Muscle layer of colon (tissue), 2 donors: ENCODE measurements at regions not wholly inside any gene's neighbourhood (a gene's known extent, or its start where the extent isn't known, plus 50 kb on each side); places are given as distances from the start of the nearest gene placed in this dataset.

Experiments
- H3K27ac ChIP-seq: one replicate; pipeline ENCODE4 v1.7.0; 2013; ENCODE audit warnings: low read depth, mild to moderate bottlenecking, low read length, moderate library complexity
- H3K27me3 ChIP-seq, 2 donors: one replicate each; pipeline ENCODE4 v1.7.0; 2013; ENCODE audit warnings: low read length in 2 of 2, mild to moderate bottlenecking in 2 of 2; ENCODE audit not compliant: insufficient read depth in 2 of 2, control insufficient read depth in 1 of 2
- H3K36me3 ChIP-seq: one replicate; pipeline ENCODE4 v1.7.0; 2013; ENCODE audit warnings: mild to moderate bottlenecking, low read length; ENCODE audit not compliant: insufficient read depth
- H3K4me1 ChIP-seq: one replicate; pipeline ENCODE4 v1.7.0; 2013; ENCODE audit warnings: mild to moderate bottlenecking, low read length; ENCODE audit not compliant: insufficient read depth
- H3K4me3 ChIP-seq, 2 donors: one replicate each; pipeline ENCODE4 v1.7.0; 2013; ENCODE audit warnings: low read length in 2 of 2, low read depth in 1 of 2, mild to moderate bottlenecking in 1 of 2, moderate library complexity in 1 of 2
- H3K9ac ChIP-seq: one replicate; pipeline ENCODE4 v1.7.0; 2013; ENCODE audit warnings: low read length
- H3K9me3 ChIP-seq: one replicate; pipeline ENCODE4 v1.7.0; 2013; ENCODE audit warnings: mild to moderate bottlenecking, low read length
- donor health status: abdominal sarcoma.
- donor health status: Adenocarcinoma of cecum.

- no peaks in the 10 kb centered on the region for H3K4me1 ChIP-seq
- no peaks in the 10 kb centered on the region for H3K36me3 ChIP-seq
- H3K27ac ChIP-seq: no peak overlapping the region
- no peak overlapping the region for H3K9ac ChIP-seq
- no peaks in the 10 kb centered on the region for H3K27me3 ChIP-seq
- H3K4me3 ChIP-seq: no peak overlapping the region
- no peaks in the 10 kb centered on the region for H3K9me3 ChIP-seq
Measured at GRCh38 chr16:62661435-62661834, 625.2 kb upstream of the CDH8 start.

- H3K27ac ChIP-seq: no peak overlapping the region
- H3K4me3 ChIP-seq: no peak overlapping the region
- no peaks in the 10 kb centered on the region for H3K27me3 ChIP-seq
- no peaks in the 10 kb centered on the region for H3K4me1 ChIP-seq
- no peak overlapping the region for H3K9ac ChIP-seq
- H3K9me3 ChIP-seq: no peaks in the 10 kb centered on the region
- no peaks in the 10 kb centered on the region for H3K36me3 ChIP-seq
Measured at GRCh38 chr16:62657116-62657515, 620.9 kb upstream of the CDH8 start.

GRCh38 chr16:62652441-62653120, 616.3 kb upstream of the CDH8 start:
- no peak overlapping the region for H3K4me3 ChIP-seq
- H3K9ac ChIP-seq: no peak overlapping the region
- H3K27ac ChIP-seq: no peak overlapping the region
- H3K9me3 ChIP-seq: no peaks in the 10 kb centered on the region
- no peaks in the 10 kb centered on the region for H3K4me1 ChIP-seq
- no peaks in the 10 kb centered on the region for H3K36me3 ChIP-seq
- no peaks in the 10 kb centered on the region for H3K27me3 ChIP-seq

- Histone ChIP-seq H3K36me3 (no peaks in the 10 kb centered on the region), H3K4me3 (no peak overlapping the region), H3K4me1 (no peaks in the 10 kb centered on the region), H3K27ac (no peak overlapping the region), H3K9me3 (no peaks in the 10 kb centered on the region), H3K27me3 (no peaks in the 10 kb centered on the region), H3K9ac (no peak overlapping the region)
Measured at GRCh38 chr16:62648256-62648655, 612.0 kb upstream of the CDH8 start.

- H3K4me1 ChIP-seq: no peaks in the 10 kb centered on the region
- H3K4me3 ChIP-seq: no peak overlapping the region
- no peak overlapping the region for H3K9ac ChIP-seq
- H3K27ac ChIP-seq: no peak overlapping the region
- no peaks in the 10 kb centered on the region for H3K9me3 ChIP-seq
- H3K36me3 ChIP-seq: no peaks in the 10 kb centered on the region
- H3K27me3 ChIP-seq: no peaks in the 10 kb centered on the region
Measured at GRCh38 chr16:62644030-62644812, 608.0 kb upstream of the CDH8 start.

- Histone ChIP-seq H3K36me3 (no peaks in the 10 kb centered on the region), H3K27me3 (no peaks in the 10 kb centered on the region), H3K27ac (no peak overlapping the region), H3K9ac (no peak overlapping the region), H3K4me3 (no peak overlapping the region), H3K9me3 (no peaks in the 10 kb centered on the region), H3K4me1 (no peaks in the 10 kb centered on the region)
Measured at GRCh38 chr16:62642677-62643076, 606.4 kb upstream of the CDH8 start.

- Histone ChIP-seq H3K27me3 (no peaks in the 10 kb centered on the region), H3K9ac (no peak overlapping the region), H3K4me3 (no peak overlapping the region), H3K4me1 (no peaks in the 10 kb centered on the region), H3K9me3 (no peaks in the 10 kb centered on the region), H3K27ac (no peak overlapping the region), H3K36me3 (no peaks in the 10 kb centered on the region)
Measured at GRCh38 chr16:62639890-62640289, 603.7 kb upstream of the CDH8 start.

- Histone ChIP-seq H3K27me3 (no peaks in the 10 kb centered on the region), H3K9ac (no peak overlapping the region), H3K4me3 (no peak overlapping the region), H3K4me1 (no peaks in the 10 kb centered on the region), H3K36me3 (no peaks in the 10 kb centered on the region), H3K9me3 (no peaks in the 10 kb centered on the region), H3K27ac (no peak overlapping the region)
Measured at GRCh38 chr16:62638964-62639870, 603.0 kb upstream of the CDH8 start.

- no peak overlapping the region for H3K4me3 ChIP-seq
- no peaks in the 10 kb centered on the region for H3K4me1 ChIP-seq
Measured at GRCh38 chr16:62638324-62638911, 602.2 kb upstream of the CDH8 start.

GRCh38 chr16:62625326-62625725, 589.1 kb upstream of the CDH8 start:
- H3K4me3 ChIP-seq: no peak overlapping the region
- H3K9me3 ChIP-seq: no peaks in the 10 kb centered on the region
- no peaks in the 10 kb centered on the region for H3K4me1 ChIP-seq
- H3K9ac ChIP-seq: no peak overlapping the region
- H3K27ac ChIP-seq: no peak overlapping the region
- no peaks in the 10 kb centered on the region for H3K27me3 ChIP-seq
- no peaks in the 10 kb centered on the region for H3K36me3 ChIP-seq

More at GRCh38 chr16:62638324-62638911, 602.2 kb upstream of the CDH8 start:
- H3K27me3 ChIP-seq: no peaks in the 10 kb centered on the region
- no peak overlapping the region for H3K9ac ChIP-seq
- H3K27ac ChIP-seq: no peak overlapping the region
- no peaks in the 10 kb centered on the region for H3K9me3 ChIP-seq
- no peaks in the 10 kb centered on the region for H3K36me3 ChIP-seq

GRCh38 chr16:62620275-62620674, 584.0 kb upstream of the CDH8 start:
- Histone ChIP-seq H3K27ac (no peak overlapping the region), H3K4me1 (no peaks in the 10 kb centered on the region), H3K27me3 (no peaks in the 10 kb centered on the region), H3K9me3 (no peaks in the 10 kb centered on the region), H3K36me3 (no peaks in the 10 kb centered on the region), H3K4me3 (no peak overlapping the region), H3K9ac (no peak overlapping the region)
